Colonic mucosa (tissue), 4 donors: ENCODE measurements at regions not wholly inside any gene's neighbourhood (a gene's known extent, or its start where the extent isn't known, plus 50 kb on each side); places are given as distances from the start of the nearest gene placed in this dataset.

Experiments used
- DNase-seq: peaks from one replicate; pipeline ENCODE4 v3.0.0-alpha.2; 2020
- H3K27ac ChIP-seq: fragments of 200-600 bp; one replicate; pipeline ENCODE4 v1.8.0; 2021
- H3K27me3 ChIP-seq: fragments of 200-600 bp; one replicate; pipeline ENCODE4 v1.8.0; 2021
- H3K36me3 ChIP-seq: fragments of 200-600 bp; one replicate; pipeline ENCODE4 v1.8.0; 2021
- H3K4me1 ChIP-seq: fragments of 200-600 bp; one replicate; pipeline ENCODE4 v1.8.0; 2021; ENCODE audit warnings: mild to moderate bottlenecking
- H3K4me3 ChIP-seq: fragments of 200-600 bp; one replicate; pipeline ENCODE4 v1.8.0; 2021
- H3K9ac ChIP-seq, 2 donors: one replicate each; pipeline ENCODE4 v1.7.0; 2013; ENCODE audit warnings: control low read depth in 2 of 2, low read depth in 2 of 2, low read length in 2 of 2
- H3K9me3 ChIP-seq: fragments of 200-600 bp; one replicate; pipeline ENCODE4 v1.8.0; 2021
- CTCF ChIP-seq: fragments of 200-600 bp; IDR thresholded peaks from one replicate; pipeline ENCODE4 v1.8.0; 2022; ENCODE audit warnings: antibody characterized with exemption, mild to moderate bottlenecking
- intact Hi-C: fragments of 100-400 bp; cut with DNase I; formaldehyde crosslinking; loops from one replicate; pipeline ENCODE4 v1.14.1; 2022
- donor health status: healthy.
- donor health status: DM: no; HTN: no; CAD: no.
- donor health status: DM: no; HTN: no; CAD: no.

GRCh38 chr1:243945727-243946126, 95.7 kb upstream of the AKT3 start:
- no peak for TF ChIP-seq CTCF
- H3K4me3 ChIP-seq, result no peak overlapping the region
- intact Hi-C loops, result no loop called here

GRCh38 chr1:243944429-243945160, 94.6 kb upstream of the AKT3 start:
- Histone ChIP-seq H3K36me3 (no peaks in the 10 kb centered on the region), H3K9ac (no peak overlapping the region), H3K27ac (no peak overlapping the region), H3K27me3 (no peaks in the 10 kb centered on the region), H3K4me1 (no peaks in the 10 kb centered on the region), H3K4me3 (no peak overlapping the region), H3K9me3 (no peaks in the 10 kb centered on the region)
- no peak for DNase-seq
- intact Hi-C loops, result no loop called here
- TF ChIP-seq CTCF, result no peak

More at GRCh38 chr1:243945727-243946126, 95.7 kb upstream of the AKT3 start:
- H3K9me3 ChIP-seq, result no peaks in the 10 kb centered on the region
- H3K4me1 ChIP-seq, result no peaks in the 10 kb centered on the region
- DNase-seq, result no peak
- no peak overlapping the region for H3K9ac ChIP-seq
- no peaks in the 10 kb centered on the region for H3K27me3 ChIP-seq
- H3K36me3 ChIP-seq, result no peaks in the 10 kb centered on the region
- H3K27ac ChIP-seq, result no peak overlapping the region

- DNase-seq, result no peak
- intact Hi-C loops, result no loop called here
These were observed 93.8 kb upstream of the AKT3 start for GRCh38 chr1:243943671-243944428.

GRCh38 chr1:243942196-243943150, 92.4 kb upstream of the AKT3 start:
- H3K36me3 ChIP-seq, result no peaks in the 10 kb centered on the region
- H3K27me3 ChIP-seq, result no peaks in the 10 kb centered on the region
- H3K9ac ChIP-seq, result no peak overlapping the region
- no peak for DNase-seq
- H3K4me1 ChIP-seq, result no peaks in the 10 kb centered on the region
- TF ChIP-seq CTCF, result no peak
- H3K4me3 ChIP-seq, result no peak overlapping the region
- H3K9me3 ChIP-seq, result no peaks in the 10 kb centered on the region
- no peak overlapping the region for H3K27ac ChIP-seq
- intact Hi-C loops, result no loop called here

More at GRCh38 chr1:243943671-243944428, 93.8 kb upstream of the AKT3 start:
- no peak overlapping the region for H3K9ac ChIP-seq
- no peaks in the 10 kb centered on the region for H3K9me3 ChIP-seq
- no peak for TF ChIP-seq CTCF
- no peak overlapping the region for H3K4me3 ChIP-seq
- H3K27me3 ChIP-seq, result no peaks in the 10 kb centered on the region
- no peak overlapping the region for H3K27ac ChIP-seq
- H3K36me3 ChIP-seq, result no peaks in the 10 kb centered on the region
- no peaks in the 10 kb centered on the region for H3K4me1 ChIP-seq

GRCh38 chr1:243940451-243940850, 90.4 kb upstream of the AKT3 start:
- Histone ChIP-seq H3K9ac (no peak overlapping the region), H3K27me3 (no peaks in the 10 kb centered on the region), H3K27ac (no peak overlapping the region), H3K36me3 (no peaks in the 10 kb centered on the region), H3K4me3 (no peak overlapping the region), H3K4me1 (no peaks in the 10 kb centered on the region), H3K9me3 (no peaks in the 10 kb centered on the region)
- DNase-seq, result no peak
- intact Hi-C loops, result no loop called here
- no peak for TF ChIP-seq CTCF
